ENCODE measurements at regions not wholly inside any gene's neighbourhood (a gene's known extent, or its start where the extent isn't known, plus 50 kb on each side); places are given as distances from the start of the nearest gene placed in this dataset.
"Not testable (repeated sequence)": the region's sequence is repeated elsewhere in the genome, so short reads cannot be mapped to it uniquely, and the experiment has no call there.

GRCh38 chr7:155382802-155383171 lies 75.1 kb upstream of the EN2 start:
- no peak for TF ChIP-seq CTCF (IDR thresholded peaks at IDR 0.05; ENCODE audit: low read depth, low read length)
- no peak for DNase-seq (ENCODE audit: low read depth, low spot score)
- H3K4me3 ChIP-seq (ENCODE audit: low read depth, low read length), result no peak overlapping the region
- in situ Hi-C loops (cut with HindIII; ENCODE audit: low sequenced_read_pairs), result no loop called here

- no peak for DNase-seq (ENCODE audit: low read depth, low spot score)
- in situ Hi-C loops (cut with HindIII; ENCODE audit: low sequenced_read_pairs), result no loop called here
- H3K4me3 ChIP-seq (ENCODE audit: low read depth, low read length), result no peak overlapping the region
- no peak for TF ChIP-seq CTCF (IDR thresholded peaks at IDR 0.05; ENCODE audit: low read depth, low read length)
Measured at GRCh38 chr7:155383756-155384491, 74.0 kb upstream of the EN2 start.

- DNase-seq (ENCODE audit: low read depth, low spot score), result no peak
- no peak overlapping the region for H3K4me3 ChIP-seq (ENCODE audit: low read depth, low read length)
- TF ChIP-seq CTCF (IDR thresholded peaks at IDR 0.05; ENCODE audit: low read depth, low read length), result no peak
- in situ Hi-C loops (cut with HindIII; ENCODE audit: low sequenced_read_pairs), result no loop called here
Measured at GRCh38 chr7:155384751-155385150, 73.2 kb upstream of the EN2 start.

- in situ Hi-C loops (cut with HindIII; ENCODE audit: low sequenced_read_pairs); H3K4me3 ChIP-seq (ENCODE audit: low read depth, low read length); DNase-seq (ENCODE audit: low read depth, low spot score): not testable (repeated sequence)
Measured at GRCh38 chr7:155385182-155385581, 72.7 kb upstream of the EN2 start.

- no peak overlapping the region for H3K4me3 ChIP-seq (ENCODE audit: low read depth, low read length)
- no peak for DNase-seq (ENCODE audit: low read depth, low spot score)
- in situ Hi-C loops (cut with HindIII; ENCODE audit: low sequenced_read_pairs), result no loop called here
- TF ChIP-seq CTCF (IDR thresholded peaks at IDR 0.05; ENCODE audit: low read depth, low read length), result no peak
Measured at GRCh38 chr7:155386608-155387007, 71.3 kb upstream of the EN2 start.

- in situ Hi-C loops (cut with HindIII; ENCODE audit: low sequenced_read_pairs), result no loop called here
- TF ChIP-seq CTCF (IDR thresholded peaks at IDR 0.05; ENCODE audit: low read depth, low read length), result no peak
- DNase-seq (ENCODE audit: low read depth, low spot score), result no peak
- H3K4me3 ChIP-seq (ENCODE audit: low read depth, low read length), result no peak overlapping the region
Measured at GRCh38 chr7:155387066-155387620, 70.8 kb upstream of the EN2 start.

GRCh38 chr7:155388561-155388960 lies 69.4 kb upstream of the EN2 start:
- no peak overlapping the region for H3K4me3 ChIP-seq (ENCODE audit: low read depth, low read length)
- no peak for TF ChIP-seq CTCF (IDR thresholded peaks at IDR 0.05; ENCODE audit: low read depth, low read length)
- no peak for DNase-seq (ENCODE audit: low read depth, low spot score)
- in situ Hi-C loops (cut with HindIII; ENCODE audit: low sequenced_read_pairs), result no loop called here

All from astrocyte of the spinal cord (primary cell).